Panc1 (cell line): ENCODE measurements at regions not wholly inside any gene's neighbourhood (a gene's known extent, or its start where the extent isn't known, plus 50 kb on each side); places are given as distances from the start of the nearest gene placed in this dataset.
"Not testable (repeated sequence)": the region's sequence is repeated elsewhere in the genome, so short reads cannot be mapped to it uniquely, and the experiment has no call there.

Experiments
- ATAC-seq: fragments of 200-7000 bp; cut with Tn5 transposase; 2 replicates; pipeline ENCODE4 v1.9.1; 2020; ENCODE audit warnings: mild to moderate bottlenecking, moderate library complexity
- BruUV-seq: library from RNA; stranded (reverse); fragments of 400-500 nt; replicated peaks from 2 replicates; lab custom pipeline; 2021; lab: Mats Ljungman, UMichigan
- CTCF ChIA-PET: fragments of 300-600 bp; sonication (Branson Sonifier 250); formaldehyde crosslinking; loops from one replicate; lab custom pipeline; 2022; ENCODE audit warnings: antibody characterized with exemption; lab: Charles Lee
- POLR2A ChIA-PET: fragments of 300-600 bp; sonication (Branson Sonifier 250); formaldehyde crosslinking; loops from one replicate; lab custom pipeline; 2022; ENCODE audit warnings: antibody characterized with exemption; lab: Charles Lee
- DNase-seq: peaks from one replicate; pipeline ENCODE4 v3.0.0-alpha.2; 2010; ENCODE audit warnings: low read depth, low spot score
- H3K27ac ChIP-seq: 2 replicates; pipeline ENCODE4 v1.5.1; 2011; ENCODE audit warnings: mild to moderate bottlenecking, low read length, inconsistent platforms
- H3K27me3 ChIP-seq: fragments of 200-500 bp; sonication (Bioruptor generic); 2 replicates; pipeline ENCODE4 v1.6.0; 2014; ENCODE audit warnings: low read length, inconsistent platforms; ENCODE audit not compliant: control insufficient read depth, insufficient read depth
- H3K36me3 ChIP-seq: fragments of 200-500 bp; sonication (Bioruptor generic); 2 replicates; pipeline ENCODE4 v1.5.1; 2014; ENCODE audit warnings: inconsistent platforms, mild to moderate bottlenecking, low read length, moderate library complexity; ENCODE audit not compliant: control insufficient read depth, insufficient read depth
- H3K4me1 ChIP-seq: 2 replicates; pipeline ENCODE4 v1.5.1; 2011; ENCODE audit warnings: inconsistent platforms, mild to moderate bottlenecking, low read length, moderate library complexity; ENCODE audit not compliant: control insufficient read depth, insufficient read depth
- H3K4me3 ChIP-seq, 2 experiments: 2 replicates each; pipeline ENCODE4 v1.5.1; 2011 to 2012; ENCODE audit warnings: low read depth in 2 of 2, low read length in 2 of 2, mild to moderate bottlenecking in 2 of 2, inconsistent platforms in 1 of 2, moderate library complexity in 1 of 2
- H3K9me3 ChIP-seq: fragments of 200-500 bp; sonication (Bioruptor generic); 2 replicates; pipeline ENCODE4 v1.5.1; 2014; ENCODE audit warnings: low read depth, mild to moderate bottlenecking, inconsistent platforms, low read length, moderate library complexity; ENCODE audit not compliant: control insufficient read depth, insufficient read depth
- POLR2AphosphoS5 ChIP-seq: IDR thresholded peaks from 2 replicates; pipeline ENCODE4 v1.6.1; 2012; ENCODE audit warnings: mild to moderate bottlenecking, low read depth, low read length, moderate library complexity
- SIN3A ChIP-seq: IDR thresholded peaks from 2 replicates; pipeline ENCODE4 v1.6.1; 2012; ENCODE audit warnings: low read depth, mild to moderate bottlenecking, low read length, moderate library complexity, borderline replicate concordance; ENCODE audit not compliant: insufficient read depth
- TCF7L2 ChIP-seq: IDR thresholded peaks from 2 replicates; pipeline ENCODE4 v1.6.1; 2011; ENCODE audit warnings: mild to moderate bottlenecking, low read depth, low read length, inconsistent platforms
- in situ Hi-C: cut with HindIII; loops from 2 replicates; pipeline ENCODE4 v1.10.0; 2016; ENCODE audit warnings: low sequenced_read_pairs, low pct_unique_long_range_greater_than_20kb
- intact Hi-C: fragments of 100-400 bp; cut with micrococcal nuclease; formaldehyde crosslinking; loops from one replicate; pipeline ENCODE4 v1.10.0; 2022; ENCODE audit not compliant: unreplicated experiment
- TF ChIP-seq, protein P1 (sequence below), 2 experiments: IDR thresholded peaks; 2 replicates each; pipeline ENCODE4 v1.6.1; 2011 to 2012; ENCODE audit warnings: low read depth in 2 of 2, control low read depth in 1 of 2, low read length in 1 of 2, mild to moderate bottlenecking in 1 of 2, moderate library complexity in 1 of 2; ENCODE audit not compliant: insufficient read depth in 1 of 2
- TF ChIP-seq, protein P2 (sequence below): fragments of 450-650 bp; IDR thresholded peaks from 2 replicates; pipeline ENCODE4 v1.5.1; 2017; ENCODE audit warnings: mild to moderate bottlenecking

DNA sequence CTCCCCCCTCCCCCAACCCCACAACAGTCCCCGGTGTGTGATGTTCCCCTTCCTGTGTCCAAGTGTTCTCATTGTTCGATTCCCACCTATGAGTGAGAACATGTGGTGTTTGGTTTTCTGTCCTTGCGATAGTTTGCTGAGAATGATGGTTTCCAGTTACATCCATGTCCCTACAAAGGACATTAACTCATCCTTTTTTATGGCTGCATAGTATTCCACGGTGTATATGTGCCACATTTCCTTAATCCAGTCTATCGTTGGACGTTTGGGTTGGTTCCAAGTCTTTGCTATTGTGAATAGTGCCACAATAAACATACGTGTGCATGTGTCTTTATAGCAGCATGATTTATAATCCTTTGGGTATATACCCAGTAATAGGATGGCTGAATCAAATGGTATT is 107.3 kb downstream of the ZNF648 start:
- ATAC-seq, CTCF ChIA-PET, H3K4me1 ChIP-seq, H3K36me3 ChIP-seq, DNase-seq, H3K27ac ChIP-seq, intact Hi-C loops, in situ Hi-C loops, H3K4me3 ChIP-seq, H3K9me3 ChIP-seq, POLR2A ChIA-PET, H3K27me3 ChIP-seq, BruUV-seq: not testable (repeated sequence)

DNA sequence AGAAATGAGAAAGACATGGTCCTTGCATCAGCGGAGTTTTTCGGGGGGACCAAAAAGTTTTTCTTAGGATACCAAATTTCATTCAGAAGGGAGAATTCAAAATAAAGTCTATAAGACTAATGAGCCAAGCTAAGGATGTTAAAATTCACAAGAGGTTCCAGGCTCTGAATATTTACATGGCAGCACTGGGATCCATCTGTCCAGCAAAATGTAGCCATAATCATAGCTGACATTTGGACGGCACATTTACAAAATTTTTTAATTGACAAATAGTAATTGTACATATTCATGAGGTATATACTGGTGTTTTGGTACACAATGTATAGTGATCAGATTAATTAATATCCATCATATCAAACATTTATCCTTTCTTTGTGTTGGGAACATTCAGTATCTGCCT is 107.9 kb downstream of the ZNF648 start:
- Histone ChIP-seq H3K36me3 (no peaks in the 10 kb centered on the region), H3K4me3 (no peak overlapping the region), H3K27ac (no peak overlapping the region), H3K9me3 (no peaks in the 10 kb centered on the region), H3K4me1 (no peaks in the 10 kb centered on the region), H3K27me3 (no peaks in the 10 kb centered on the region)
- POLR2A ChIA-PET = no interaction called here
- in situ Hi-C loops = no loop called here
- CTCF ChIA-PET = no interaction called here
- DNase-seq (no peak), ATAC-seq (no peak)
- BruUV-seq = no TSS peak
- no peak for TF ChIP-seq TCF7L2
- TF ChIP-seq, protein P1, sequence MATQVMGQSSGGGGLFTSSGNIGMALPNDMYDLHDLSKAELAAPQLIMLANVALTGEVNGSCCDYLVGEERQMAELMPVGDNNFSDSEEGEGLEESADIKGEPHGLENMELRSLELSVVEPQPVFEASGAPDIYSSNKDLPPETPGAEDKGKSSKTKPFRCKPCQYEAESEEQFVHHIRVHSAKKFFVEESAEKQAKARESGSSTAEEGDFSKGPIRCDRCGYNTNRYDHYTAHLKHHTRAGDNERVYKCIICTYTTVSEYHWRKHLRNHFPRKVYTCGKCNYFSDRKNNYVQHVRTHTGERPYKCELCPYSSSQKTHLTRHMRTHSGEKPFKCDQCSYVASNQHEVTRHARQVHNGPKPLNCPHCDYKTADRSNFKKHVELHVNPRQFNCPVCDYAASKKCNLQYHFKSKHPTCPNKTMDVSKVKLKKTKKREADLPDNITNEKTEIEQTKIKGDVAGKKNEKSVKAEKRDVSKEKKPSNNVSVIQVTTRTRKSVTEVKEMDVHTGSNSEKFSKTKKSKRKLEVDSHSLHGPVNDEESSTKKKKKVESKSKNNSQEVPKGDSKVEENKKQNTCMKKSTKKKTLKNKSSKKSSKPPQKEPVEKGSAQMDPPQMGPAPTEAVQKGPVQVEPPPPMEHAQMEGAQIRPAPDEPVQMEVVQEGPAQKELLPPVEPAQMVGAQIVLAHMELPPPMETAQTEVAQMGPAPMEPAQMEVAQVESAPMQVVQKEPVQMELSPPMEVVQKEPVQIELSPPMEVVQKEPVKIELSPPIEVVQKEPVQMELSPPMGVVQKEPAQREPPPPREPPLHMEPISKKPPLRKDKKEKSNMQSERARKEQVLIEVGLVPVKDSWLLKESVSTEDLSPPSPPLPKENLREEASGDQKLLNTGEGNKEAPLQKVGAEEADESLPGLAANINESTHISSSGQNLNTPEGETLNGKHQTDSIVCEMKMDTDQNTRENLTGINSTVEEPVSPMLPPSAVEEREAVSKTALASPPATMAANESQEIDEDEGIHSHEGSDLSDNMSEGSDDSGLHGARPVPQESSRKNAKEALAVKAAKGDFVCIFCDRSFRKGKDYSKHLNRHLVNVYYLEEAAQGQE (IDR thresholded peaks at IDR 0.05; ENCODE audit: insufficient read depth in 1 of 2, low read depth in 2 of 2, low read length in 1 of 2) = no peak
- TF ChIP-seq SIN3A = no peak
- no peak for TF ChIP-seq POLR2AphosphoS5
- TF ChIP-seq, protein P2, sequence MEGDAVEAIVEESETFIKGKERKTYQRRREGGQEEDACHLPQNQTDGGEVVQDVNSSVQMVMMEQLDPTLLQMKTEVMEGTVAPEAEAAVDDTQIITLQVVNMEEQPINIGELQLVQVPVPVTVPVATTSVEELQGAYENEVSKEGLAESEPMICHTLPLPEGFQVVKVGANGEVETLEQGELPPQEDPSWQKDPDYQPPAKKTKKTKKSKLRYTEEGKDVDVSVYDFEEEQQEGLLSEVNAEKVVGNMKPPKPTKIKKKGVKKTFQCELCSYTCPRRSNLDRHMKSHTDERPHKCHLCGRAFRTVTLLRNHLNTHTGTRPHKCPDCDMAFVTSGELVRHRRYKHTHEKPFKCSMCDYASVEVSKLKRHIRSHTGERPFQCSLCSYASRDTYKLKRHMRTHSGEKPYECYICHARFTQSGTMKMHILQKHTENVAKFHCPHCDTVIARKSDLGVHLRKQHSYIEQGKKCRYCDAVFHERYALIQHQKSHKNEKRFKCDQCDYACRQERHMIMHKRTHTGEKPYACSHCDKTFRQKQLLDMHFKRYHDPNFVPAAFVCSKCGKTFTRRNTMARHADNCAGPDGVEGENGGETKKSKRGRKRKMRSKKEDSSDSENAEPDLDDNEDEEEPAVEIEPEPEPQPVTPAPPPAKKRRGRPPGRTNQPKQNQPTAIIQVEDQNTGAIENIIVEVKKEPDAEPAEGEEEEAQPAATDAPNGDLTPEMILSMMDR = no peak
- intact Hi-C loops = no loop called here

DNA sequence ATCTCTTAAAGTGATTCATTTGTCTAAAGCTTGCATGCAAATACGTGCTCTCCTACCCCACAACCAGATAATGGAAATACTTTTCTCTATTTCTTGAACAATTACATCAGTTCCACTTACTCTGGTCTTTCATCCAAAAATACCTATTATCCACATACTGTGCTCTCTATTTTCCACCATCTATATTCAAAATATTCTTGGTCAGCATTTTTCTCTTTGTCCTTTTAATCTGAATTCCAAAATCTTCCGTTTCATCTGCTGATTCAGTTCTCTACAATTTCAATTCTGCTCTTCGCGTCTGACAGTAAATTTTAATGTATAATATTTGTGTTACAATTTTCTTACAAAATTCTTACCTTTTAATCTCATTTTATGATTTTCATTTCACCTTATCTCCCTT is 110.3 kb downstream of the ZNF648 start:
- Histone ChIP-seq H3K36me3 (no peaks in the 10 kb centered on the region), H3K27ac (no peak overlapping the region), H3K4me3 (no peak overlapping the region), H3K9me3 (no peaks in the 10 kb centered on the region), H3K4me1 (no peaks in the 10 kb centered on the region), H3K27me3 (no peaks in the 10 kb centered on the region)
- POLR2A ChIA-PET = no interaction called here
- BruUV-seq = no TSS peak
- CTCF ChIA-PET = no interaction called here
- intact Hi-C loops = no loop called here
- ATAC-seq = no peak
- in situ Hi-C loops = no loop called here
- TF ChIP-seq, protein P2 = no peak
- TF ChIP-seq POLR2AphosphoS5 (no peak), SIN3A (no peak)
- no peak for DNase-seq
